DMS 273 treated with DMSO at 0.1 percent for 48 hours (cell line): ENCODE measurements at regions not wholly inside any gene's neighbourhood (a gene's known extent, or its start where the extent isn't known, plus 50 kb on each side); places are given as distances from the start of the nearest gene placed in this dataset.
A peak's percentile ranks its signal among the peaks of the same experiment; 100 is the strongest.
"Not testable (repeated sequence)": the region's sequence is repeated elsewhere in the genome, so short reads cannot be mapped to it uniquely, and the experiment has no call there.

Experiments
- DNase-seq: peaks from one replicate; lab custom pipeline; 2025; lab: John Stamatoyannopoulos, UW

DNA sequence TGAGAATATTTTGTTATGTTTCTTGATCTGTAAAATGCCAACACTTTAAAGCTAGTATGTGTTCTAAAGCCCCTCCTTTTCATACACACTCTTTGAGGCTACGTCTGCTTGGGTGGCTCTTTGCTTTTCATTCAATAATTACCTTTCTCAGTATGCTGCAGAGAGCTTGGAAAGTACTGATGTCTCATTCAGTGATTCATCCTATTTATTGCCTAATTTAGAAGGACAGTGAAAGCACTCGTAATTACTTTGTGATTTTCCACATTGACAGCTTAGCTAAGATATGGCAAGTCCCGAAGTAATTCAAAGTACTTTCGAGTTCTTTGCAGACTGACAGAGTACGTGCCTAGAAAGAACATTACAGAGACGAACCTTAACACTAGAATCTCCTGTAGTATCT, 57.2 kb downstream of the BMP15 start:
- no peak for DNase-seq

- DNase-seq: not testable (repeated sequence)
Measured at GRCh38 chrX:50968871-50969635, 58.5 kb downstream of the BMP15 start.

GRCh38 chrX:50971395-50971794, 60.9 kb downstream of the BMP15 start:
- no peak for DNase-seq

DNA sequence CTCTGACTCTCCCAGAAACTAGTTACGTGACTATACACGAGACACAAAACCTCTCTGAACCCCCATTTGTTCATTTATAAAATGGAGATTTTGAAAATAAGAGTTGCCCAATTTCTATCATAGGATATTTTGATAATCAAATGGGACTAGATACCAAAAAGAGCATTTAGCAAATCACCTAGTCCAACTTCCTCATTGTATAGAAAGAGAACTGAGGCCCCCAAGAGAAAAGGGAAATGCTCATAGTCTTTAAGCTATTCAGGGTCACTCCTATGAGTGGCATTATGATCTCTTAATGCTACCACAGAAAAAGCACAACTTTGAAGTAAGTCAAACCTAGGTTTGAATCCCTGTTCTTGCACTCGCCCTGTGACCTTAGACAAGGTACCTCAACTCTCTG, 62.7 kb downstream of the BMP15 start:
- no peak for DNase-seq

DNA sequence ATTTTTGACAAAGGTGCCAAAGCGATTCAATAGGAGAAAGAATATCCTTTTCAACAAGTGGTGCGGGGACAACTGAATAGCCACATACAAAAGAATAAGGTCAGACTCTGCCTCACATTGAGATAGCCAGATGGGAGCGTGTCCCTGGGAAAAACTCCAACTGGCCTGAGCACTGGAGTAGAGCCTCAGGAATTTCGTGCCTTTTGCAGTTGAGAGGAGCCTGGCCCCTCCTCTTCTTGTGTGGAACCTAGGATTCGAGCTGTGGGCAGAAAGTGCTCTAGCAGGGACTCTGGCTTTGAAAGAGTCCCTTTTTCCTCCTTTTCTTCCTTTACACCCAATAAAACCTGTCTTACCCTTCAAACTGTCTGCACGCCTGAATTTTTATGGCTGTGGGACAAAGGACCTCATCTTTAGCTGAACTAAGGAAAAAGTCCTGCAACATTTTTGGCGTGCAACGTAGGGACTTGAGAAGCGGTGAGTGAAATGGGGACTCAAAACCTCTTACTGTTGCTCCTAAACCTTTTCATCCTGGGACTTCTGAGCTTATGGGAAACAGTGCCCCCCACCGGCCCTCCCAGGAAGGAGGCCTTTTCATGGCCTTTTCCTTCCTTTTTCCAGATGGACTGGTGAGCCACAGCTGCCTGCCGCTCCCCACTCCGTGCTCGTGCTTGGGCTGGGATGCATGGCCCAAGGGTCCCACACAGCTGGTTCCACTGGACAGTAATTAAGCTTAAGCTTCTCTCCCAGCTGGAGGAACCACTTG, 68.6 kb downstream of the BMP15 start:
- no peak for DNase-seq

GRCh38 chrX:50980251-50980650, 69.7 kb downstream of the BMP15 start:
- no peak for DNase-seq

- no peak for DNase-seq
Measured at GRCh38 chrX:50988649-50989048, 78.1 kb downstream of the BMP15 start.

DNA sequence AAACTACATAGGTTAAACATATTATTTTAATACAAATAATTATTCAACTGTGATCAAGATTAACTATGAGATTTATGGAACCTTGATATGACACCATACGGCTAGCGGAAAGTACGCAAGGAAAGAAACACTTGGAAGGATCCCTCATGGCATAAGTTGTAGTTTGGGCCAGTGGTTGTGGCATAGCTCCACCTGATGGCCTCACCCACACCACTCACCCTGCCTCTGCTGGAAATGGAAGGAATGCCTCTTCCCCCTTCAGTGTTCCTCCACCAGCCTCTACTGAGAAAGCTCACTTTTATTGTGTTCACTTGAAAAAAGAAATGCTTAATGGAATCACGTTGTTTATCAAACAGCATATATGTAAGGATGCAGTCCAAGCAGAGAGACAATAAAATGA, 86.4 kb downstream of the BMP15 start:
- no peak for DNase-seq

- DNase-seq: not testable (repeated sequence)
Measured at GRCh38 chrX:51000384-51000783, 89.8 kb downstream of the BMP15 start.

GRCh38 chrX:51001733-51002632, 91.4 kb downstream of the BMP15 start:
- DNase-seq: not testable (repeated sequence)

GRCh38 chrX:51006064-51006463, 95.5 kb downstream of the BMP15 start:
- no peak for DNase-seq

DNA sequence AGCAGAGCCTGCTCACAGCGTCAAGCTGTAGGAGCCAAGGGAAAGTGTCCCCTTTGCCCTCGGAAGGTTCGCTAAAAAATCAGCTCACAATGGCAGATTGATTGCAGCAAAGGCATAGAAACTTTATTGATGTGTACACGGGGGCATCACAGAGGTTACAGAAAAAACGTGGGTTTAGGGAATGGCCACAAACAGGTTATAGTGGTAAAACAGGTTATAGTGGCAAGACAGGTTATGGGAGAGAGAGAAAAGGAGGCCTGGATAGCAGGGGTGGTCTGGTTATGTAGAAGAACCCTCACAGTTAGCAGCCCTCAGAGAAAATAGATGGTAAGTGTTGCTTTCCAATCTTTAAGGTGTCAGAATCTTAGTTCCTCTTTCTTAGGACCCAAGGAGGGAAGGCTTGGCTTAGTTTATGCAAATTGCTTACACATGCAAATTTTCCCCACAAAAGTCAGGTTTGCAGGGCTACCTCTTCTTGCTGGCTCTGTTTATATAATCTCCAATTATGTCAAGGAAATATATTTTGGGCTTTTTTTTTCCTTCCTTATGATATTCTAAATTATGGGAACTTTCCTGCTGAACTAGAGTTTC, 113.7 kb downstream of the BMP15 start:
- no peak for DNase-seq

DNA sequence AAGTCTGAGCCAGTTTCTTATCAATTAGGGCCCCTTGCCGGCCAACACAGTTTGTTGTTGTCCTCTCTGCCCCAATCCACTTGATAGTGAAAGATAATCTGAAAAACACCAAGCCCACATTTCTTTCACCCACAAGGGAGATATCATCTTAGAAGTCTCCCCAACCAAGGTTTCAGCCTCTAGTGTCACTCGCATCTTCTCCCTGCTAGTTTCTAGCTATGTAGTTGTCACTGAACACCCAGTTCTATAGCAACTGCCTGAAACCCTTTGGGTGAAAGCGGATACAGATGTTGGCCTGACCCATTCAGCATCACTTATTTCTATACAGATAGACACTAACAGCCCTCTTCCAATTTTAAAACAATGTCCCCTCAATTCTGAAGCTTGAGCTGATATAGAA, 116.3 kb downstream of the BMP15 start:
- no peak for DNase-seq

- DNase-seq: no peak
Measured at GRCh38 chrX:51035746-51036145, 125.2 kb downstream of the BMP15 start.

DNA sequence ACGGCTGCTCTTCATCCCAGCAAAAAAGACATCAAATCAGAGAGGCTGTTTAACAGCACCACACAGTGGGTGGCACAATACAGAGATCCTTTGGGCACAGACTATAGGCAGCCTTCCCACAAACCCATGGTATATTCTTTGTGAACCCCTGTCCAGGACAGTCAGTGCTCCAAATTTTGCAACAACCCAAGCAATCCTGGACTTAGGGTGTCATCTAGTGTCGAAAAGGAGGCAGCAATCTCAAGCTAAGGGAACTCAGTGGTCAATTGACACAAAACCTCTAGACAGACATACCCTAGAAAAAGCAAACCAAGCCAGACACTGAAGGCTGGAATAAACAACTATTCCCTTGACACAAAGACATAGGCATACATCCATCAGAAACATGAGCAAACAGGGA, 137.4 kb downstream of the BMP15 start:
- DNase-seq: no peak

GRCh38 chrX:51053741-51054140, 143.2 kb downstream of the BMP15 start:
- no peak for DNase-seq

- DNase-seq: no peak
Measured at GRCh38 chrX:51098046-51098445, 187.5 kb downstream of the BMP15 start.

- DNase-seq: not testable (repeated sequence)
Measured at GRCh38 chrX:51119058-51119926, 208.8 kb downstream of the BMP15 start.

GRCh38 chrX:51125743-51126142, 206.9 kb upstream of the NUDT10 start:
- not testable (repeated sequence) for DNase-seq

- DNase-seq: peak; percentile 22
Measured at GRCh38 chrX:51144828-51145442, 187.7 kb upstream of the NUDT10 start.

- DNase-seq: no peak
Measured at GRCh38 chrX:51148848-51149247, 183.8 kb upstream of the NUDT10 start.
